Stimulated activated CD8-positive, alpha-beta memory T cell treated with anti-CD3 and anti-CD28 coated beads, Interleukin-4, amount 100 ng/mL, for 48 hours (primary cell): ENCODE measurements at regions not wholly inside any gene's neighbourhood (a gene's known extent, or its start where the extent isn't known, plus 50 kb on each side); places are given as distances from the start of the nearest gene placed in this dataset.

Experiments used
- DNase-seq: peaks from one replicate; pipeline ENCODE4 v3.0.0-alpha.2; 2020

GRCh38 chr18:39835303-39836030 is 2119.6 kb upstream of the PIK3C3 start:
- DNase-seq: no peak

- no peak for DNase-seq
Measured at GRCh38 chr18:39834636-39835035, 2120.4 kb upstream of the PIK3C3 start.

GRCh38 chr18:39825485-39826150 is 2129.4 kb upstream of the PIK3C3 start:
- no peak for DNase-seq

GRCh38 chr18:39806525-39806924 is 2148.5 kb upstream of the PIK3C3 start:
- no peak for DNase-seq

GRCh38 chr18:39805218-39805617 is 2149.8 kb upstream of the PIK3C3 start:
- no peak for DNase-seq

GRCh38 chr18:39802648-39803229 is 2152.3 kb upstream of the PIK3C3 start:
- DNase-seq: no peak

GRCh38 chr18:39801848-39802247 is 2153.2 kb upstream of the PIK3C3 start:
- DNase-seq: no peak

GRCh38 chr18:39801010-39801409 is 2154.0 kb upstream of the PIK3C3 start:
- no peak for DNase-seq

- DNase-seq: no peak
Measured at GRCh38 chr18:39799006-39799405, 2156.0 kb upstream of the PIK3C3 start.

GRCh38 chr18:39796393-39796792 is 2158.6 kb upstream of the PIK3C3 start:
- no peak for DNase-seq

GRCh38 chr18:39795350-39795749 is 2159.7 kb upstream of the PIK3C3 start:
- DNase-seq: no peak

- DNase-seq: no peak
Measured at GRCh38 chr18:39793609-39794008, 2161.4 kb upstream of the PIK3C3 start.

GRCh38 chr18:39788383-39788782 is 2166.7 kb upstream of the PIK3C3 start:
- DNase-seq: no peak

- DNase-seq: no peak
Measured at GRCh38 chr18:39786477-39786876, 2168.6 kb upstream of the PIK3C3 start.

GRCh38 chr18:39784541-39784940 is 2170.5 kb upstream of the PIK3C3 start:
- no peak for DNase-seq

GRCh38 chr18:39781565-39781964 is 2173.5 kb upstream of the PIK3C3 start:
- no peak for DNase-seq

GRCh38 chr18:39780774-39781173 is 2174.3 kb upstream of the PIK3C3 start:
- DNase-seq: no peak

- no peak for DNase-seq
Measured at GRCh38 chr18:39779926-39780325, 2175.1 kb upstream of the PIK3C3 start.

GRCh38 chr18:39776766-39777165 is 2178.3 kb upstream of the PIK3C3 start:
- DNase-seq: no peak

GRCh38 chr18:39774957-39775598 is 2180.0 kb upstream of the PIK3C3 start:
- DNase-seq: no peak

GRCh38 chr18:39773646-39774045 is 2181.4 kb upstream of the PIK3C3 start:
- DNase-seq: no peak

- no peak for DNase-seq
Measured at GRCh38 chr18:39772155-39772919, 2182.7 kb upstream of the PIK3C3 start.

GRCh38 chr18:39770399-39770798 is 2184.6 kb upstream of the PIK3C3 start:
- DNase-seq: no peak
